NCI-H460 (cell line): ENCODE measurements at regions not wholly inside any gene's neighbourhood (a gene's known extent, or its start where the extent isn't known, plus 50 kb on each side); places are given as distances from the start of the nearest gene placed in this dataset.
A peak's percentile ranks its signal among the peaks of the same experiment; 100 is the strongest.

ENCODE experiments used
- DNase-seq: peaks from one replicate; pipeline ENCODE4 v3.0.0-alpha.2; 2016; ENCODE audit warnings: low read depth; ENCODE audit errors: extremely low read depth

DNA sequence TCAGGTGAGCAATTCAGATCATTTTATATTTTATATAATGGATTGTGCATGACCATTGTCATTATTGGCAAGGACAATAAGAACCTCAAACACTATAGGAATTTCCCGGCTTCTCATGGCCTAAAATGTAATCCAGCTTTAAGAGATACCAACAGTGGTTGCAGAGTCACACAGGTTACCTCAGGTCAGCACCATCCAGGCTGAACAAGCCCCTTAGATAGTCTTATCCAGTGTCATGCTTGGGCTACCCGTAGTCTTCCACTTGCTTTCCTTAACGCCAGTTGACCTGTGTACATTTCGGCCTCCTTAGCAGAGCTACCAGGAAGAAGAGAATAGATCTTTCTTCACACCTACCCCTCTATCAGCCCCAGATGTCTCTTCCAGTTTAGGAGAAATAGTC is 293.3 kb upstream of the SYT4 start:
- no peak for DNase-seq

DNA sequence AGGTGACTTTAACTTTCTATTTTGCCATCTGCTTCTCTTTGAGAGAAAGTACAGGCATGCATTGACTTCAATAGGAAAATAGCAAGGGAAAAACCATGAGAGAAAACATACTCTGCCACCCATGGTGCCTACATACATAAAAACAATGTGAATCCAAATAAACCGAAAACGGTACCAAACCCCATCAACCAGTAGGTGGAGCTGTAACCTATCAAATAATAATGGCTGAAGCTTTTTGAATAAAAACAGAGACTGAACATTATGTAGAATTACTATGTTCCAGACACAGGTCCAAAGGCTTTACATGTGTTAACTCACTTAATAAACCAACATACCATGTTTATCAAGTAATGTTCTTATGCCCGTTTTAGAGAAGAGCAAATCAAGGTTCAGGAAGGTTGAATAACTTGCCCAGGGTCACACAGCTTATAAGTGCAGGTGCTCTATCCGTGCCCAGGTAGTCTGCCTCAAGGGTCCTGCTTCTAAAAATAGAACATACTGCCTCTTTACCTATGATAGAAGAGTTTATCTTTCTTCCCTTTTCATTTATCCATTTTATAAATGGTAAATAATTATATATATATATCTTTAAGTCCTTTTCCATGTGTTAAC is 293.9 kb upstream of the SYT4 start:
- peak; percentile 52 for DNase-seq

DNA sequence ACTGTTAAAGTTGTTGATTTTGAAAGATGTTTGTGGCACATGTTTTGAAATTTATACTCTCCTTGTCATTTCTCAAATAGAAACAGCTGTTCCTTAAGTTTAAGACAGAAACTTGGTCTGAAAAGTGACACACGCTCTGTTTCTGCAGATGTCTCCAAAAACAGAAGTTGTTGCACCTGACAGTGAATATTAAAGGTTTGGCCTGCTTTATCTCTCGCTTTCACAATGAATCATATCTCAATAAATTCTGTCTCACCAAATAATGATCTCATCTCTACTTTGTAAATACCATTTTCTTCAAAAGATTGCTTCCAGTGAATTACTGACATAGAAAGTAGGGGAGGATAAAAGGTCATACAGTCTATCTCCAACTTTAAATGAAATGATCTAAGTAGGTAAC is 294.9 kb upstream of the SYT4 start:
- no peak for DNase-seq

DNA sequence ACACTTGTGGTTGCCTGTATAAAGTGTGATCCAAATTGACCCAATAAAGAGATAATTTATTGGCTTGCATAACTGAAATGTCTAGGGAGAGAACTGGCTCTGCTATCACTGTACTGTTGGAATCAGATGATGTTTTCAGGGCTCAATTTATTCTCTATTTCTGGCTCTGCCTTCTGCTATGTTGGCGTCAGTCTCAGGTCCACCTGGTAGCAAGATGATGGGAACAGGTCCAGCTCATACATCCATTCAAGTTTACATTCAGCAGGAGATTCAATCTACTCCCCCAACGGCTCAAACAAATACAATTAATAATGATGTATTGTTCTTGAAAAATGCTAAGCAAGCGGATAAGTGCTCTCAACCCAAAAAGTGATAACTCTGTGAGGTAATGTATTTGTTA is 297.7 kb upstream of the SYT4 start:
- no peak for DNase-seq

DNA sequence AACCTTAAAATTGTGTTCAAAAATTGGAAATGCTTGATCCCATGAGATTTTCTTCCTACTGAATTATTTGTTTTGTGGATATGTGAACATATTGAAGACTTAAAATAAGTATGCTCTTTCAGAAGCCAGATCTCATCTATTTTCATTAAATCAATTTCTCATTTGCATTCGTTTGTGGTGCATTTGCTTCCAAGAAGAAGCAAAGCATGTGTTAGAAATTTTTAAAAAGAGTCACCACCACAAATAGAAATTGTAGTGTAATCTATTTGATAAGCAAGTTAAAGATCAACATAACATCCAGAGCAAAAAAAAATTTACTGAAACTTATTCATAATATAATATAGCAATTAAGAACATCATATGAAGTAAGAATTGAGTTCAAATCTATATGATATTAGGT is 300.9 kb upstream of the SYT4 start:
- no peak for DNase-seq

DNA sequence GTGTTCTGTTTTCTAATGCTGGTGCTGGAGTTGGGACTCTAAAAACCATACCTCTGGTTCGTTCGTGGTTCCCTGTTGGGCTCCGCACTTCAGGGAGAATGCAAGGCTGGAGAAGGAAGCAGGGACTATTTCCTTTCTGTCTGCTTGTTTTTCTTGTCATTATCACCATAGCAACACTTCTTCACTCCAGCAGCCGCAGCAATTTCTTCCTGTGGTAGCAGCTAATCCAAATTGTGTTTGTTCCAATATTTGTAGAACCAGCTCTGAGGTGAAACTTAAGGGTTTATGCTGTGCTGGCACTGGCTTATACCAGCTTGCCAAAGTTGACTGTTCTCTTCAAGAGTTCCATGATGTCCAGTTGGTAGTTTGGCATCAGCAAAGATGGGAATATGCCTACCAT is 301.4 kb upstream of the SYT4 start:
- DNase-seq, result no peak

DNA sequence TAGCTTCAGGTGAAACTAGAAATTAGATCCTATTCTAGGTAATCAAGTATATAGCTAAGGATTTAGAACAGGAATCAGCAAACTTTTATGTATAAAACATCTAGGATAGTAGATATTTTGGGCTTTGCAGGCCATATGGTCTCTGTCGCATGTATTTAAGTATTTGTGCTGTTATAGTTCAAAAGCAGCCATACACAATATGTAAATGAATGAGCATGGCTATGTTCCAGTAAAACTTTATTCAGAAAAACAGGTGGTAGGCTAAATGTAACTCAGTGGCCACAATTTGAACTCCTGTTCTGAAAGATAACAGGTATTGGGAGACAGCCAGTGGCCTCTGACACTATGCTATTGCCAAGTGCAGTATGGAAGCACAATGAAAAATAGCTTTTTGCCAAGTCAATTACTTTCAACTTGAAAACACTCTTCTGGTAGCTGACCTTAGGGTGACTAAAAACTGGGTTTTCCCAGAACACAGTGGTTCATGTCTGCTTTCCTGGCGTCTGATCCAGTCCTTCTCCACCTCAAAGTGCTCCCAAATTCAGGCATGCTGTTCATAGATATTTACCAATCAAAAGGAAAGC is 304.7 kb upstream of the SYT4 start:
- no peak for DNase-seq

DNA sequence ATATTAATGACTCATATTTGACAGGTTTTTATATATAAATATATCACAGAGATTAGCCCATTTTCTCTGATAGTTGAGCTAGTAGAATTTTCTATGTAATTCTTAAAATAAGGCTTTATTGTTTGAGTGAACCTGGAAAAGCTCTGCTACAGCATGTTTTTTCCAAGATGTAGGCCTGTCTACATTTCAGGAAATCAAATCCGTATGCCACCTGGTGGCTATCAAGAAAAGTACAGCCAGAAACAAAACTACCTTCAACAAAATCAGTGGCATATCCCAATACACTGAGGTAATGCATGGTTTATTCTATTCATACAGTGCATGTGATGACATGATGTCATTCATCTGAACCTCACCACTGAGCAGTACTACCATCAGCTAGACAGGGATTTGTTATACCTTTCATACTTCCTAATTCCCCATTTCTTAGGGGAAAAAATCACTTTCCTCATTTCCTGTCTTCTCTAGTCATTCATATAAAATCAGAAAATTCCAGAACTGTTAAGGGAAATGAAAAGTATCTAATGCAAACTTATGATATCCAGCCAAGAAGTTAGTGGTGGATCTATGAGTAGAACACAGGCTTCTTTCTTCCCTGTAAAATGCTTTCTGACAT is 310.4 kb upstream of the SYT4 start:
- peak; percentile 46 for DNase-seq

DNA sequence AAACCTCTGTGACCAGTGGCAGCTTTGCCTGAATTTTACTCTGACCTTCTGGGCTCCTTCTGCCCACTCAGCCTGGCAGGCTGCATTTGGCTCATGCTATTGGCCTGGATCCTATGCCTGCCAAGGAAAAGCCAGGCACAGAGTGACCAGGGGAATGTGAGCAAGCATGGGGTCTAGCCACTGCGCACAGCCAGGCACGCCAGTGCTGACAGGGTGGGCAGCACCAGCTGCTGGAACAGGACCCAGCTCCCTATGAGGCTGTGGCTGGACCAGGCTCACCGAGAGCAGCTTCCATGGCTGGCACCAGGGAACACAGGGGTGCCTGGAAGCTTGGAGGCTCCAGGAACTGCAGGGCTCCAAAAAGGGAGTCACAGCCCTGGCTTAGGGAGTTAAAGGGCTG is 311.5 kb upstream of the SYT4 start:
- DNase-seq, result no peak

DNA sequence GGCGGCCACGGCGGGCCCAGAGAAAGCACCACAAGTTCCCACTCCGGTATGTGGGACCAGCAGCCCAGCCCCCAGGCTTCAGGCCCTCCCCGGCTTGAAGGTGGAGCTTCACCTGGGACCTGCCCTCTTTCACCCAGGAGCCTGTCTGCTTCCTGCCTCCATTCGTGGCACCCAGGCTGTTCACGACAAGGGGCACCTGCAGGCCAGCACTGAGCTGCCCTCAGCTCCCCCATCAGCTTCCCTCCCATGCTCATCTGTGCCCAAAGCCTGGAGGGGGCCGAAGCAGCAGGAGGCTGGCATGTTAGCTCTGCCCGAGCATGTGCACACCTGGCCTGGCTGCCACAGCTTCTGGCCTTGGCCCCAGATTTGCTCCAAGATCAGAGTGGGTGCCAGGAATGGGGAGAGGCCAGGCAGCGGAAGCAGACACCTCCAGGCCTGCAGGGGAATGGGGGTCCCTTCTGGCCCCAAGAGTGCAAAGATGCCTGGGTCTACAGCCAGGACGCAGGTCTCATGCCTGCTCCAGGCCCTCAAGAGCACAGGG is 312.4 kb upstream of the SYT4 start:
- DNase-seq, result no peak

DNA sequence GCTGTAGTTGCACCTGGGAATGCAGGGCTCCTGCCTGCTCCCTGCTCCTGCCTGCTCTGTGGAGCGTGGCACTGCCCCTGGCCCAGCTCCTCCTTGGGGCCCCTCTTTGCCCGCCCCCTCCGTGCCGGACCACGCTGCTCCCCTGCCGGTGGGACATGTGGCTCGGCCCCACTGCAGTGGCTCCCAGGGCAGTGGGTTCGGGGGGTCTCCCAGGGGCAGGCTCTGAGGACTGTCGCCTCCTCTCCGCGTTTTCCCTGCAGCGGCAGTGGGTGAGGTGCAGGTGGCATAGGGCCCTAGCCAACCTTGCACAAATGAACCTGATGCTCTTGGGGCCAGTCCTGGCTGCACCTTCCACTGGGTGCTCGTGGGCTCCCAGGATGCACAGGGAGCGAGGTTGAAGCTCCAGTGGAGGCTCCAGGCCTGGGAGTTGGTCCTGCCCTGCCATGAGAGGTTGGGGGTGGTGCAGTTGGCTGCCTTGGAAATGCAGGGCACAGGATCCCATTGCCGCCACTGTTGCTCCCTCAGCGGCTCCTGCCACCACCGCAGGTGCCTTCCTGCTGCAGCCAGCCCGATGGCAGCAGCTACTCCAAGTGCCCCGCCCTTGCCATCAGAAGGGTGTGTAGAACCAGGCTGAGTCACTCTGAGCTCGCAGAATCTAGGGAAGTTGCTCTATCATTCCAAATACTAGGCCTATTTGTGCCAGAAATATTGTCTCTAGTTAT is 313.1 kb upstream of the SYT4 start:
- DNase-seq, result peak; percentile 65

DNA sequence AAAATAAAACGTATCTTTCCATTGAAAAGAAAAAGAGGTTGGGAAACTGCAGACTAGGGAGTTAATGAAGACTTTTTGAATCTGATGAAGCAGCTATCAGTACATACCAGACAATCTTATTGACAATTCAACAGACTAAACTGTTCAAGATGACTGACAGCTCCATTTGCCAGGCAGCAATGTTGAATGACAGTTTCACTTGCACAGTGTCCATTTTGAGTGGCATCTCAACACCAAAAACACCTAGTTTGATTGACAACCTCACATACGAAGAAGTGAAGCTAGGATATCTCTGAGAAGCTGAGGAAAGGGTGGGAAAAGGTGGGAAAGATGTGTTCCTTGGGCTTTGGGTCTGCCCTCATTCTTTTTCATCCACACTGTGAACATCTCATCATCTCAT is 315.0 kb upstream of the SYT4 start:
- DNase-seq, result no peak

DNA sequence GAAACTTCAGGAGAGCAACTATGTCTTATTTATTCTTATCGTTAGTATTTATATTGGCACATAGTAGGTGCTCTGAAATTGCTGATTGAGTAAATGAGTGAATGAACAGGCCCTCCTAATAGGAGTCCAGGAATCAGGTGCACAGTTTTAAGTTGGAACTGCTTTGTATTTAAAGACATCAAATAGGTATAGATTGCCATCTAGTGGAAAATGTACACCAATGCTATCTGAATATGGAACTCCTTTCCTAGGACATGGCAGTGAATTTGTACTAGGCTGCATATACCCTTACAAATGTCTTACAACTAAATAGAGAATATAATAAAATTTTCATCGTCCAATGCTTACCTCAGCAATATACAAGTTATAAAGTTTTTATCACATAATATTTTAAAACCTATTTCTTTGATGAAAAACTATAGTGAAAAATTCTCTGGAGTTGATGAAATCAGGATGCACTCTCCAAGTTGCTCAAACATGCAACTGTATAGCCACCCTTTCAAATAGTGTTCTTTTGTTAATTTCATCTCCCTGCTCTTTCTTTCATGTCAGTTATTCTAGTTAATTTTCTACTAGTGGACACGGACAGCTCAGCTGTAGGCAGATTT is 318.9 kb upstream of the SYT4 start:
- DNase-seq, result peak; percentile 32

DNA sequence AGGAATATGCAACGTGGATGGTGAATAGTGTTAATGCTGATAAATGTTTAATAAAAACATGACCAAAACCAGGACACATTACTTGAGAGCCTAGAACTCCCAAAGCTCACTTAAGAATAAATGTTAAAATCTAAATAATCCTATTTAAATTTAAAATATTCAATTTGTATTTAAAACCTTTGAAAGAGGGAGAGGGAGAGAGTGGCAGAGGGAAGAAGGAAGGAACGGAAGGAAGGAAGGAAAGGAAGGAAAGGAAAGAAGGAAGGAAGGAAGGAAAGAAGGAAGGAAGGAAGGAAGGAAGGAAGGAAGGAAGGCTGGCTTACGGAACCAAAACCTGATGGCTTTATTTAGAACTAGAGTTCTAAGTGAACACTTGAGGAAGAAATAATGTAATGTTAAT is 324.1 kb upstream of the SYT4 start:
- no peak for DNase-seq

DNA sequence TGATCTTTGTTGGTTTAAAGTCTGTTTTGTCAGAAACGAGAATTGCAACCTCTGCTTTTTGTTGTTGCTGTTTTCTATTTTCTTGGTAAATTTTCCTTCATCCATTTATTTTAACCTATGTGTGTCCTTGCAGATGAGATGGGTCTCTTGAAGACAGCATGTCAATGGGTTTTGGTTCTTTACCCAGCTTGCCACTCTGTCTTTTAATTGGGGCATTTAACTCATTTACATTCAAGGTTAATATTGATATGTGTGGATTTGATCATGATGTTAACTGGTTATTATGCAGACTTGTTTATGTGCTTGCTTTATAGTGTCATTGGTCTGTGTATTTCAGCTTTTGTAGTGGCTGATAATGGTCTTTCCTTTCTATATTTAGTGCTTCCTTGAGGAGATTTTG is 327.9 kb upstream of the SYT4 start:
- DNase-seq, result no peak

DNA sequence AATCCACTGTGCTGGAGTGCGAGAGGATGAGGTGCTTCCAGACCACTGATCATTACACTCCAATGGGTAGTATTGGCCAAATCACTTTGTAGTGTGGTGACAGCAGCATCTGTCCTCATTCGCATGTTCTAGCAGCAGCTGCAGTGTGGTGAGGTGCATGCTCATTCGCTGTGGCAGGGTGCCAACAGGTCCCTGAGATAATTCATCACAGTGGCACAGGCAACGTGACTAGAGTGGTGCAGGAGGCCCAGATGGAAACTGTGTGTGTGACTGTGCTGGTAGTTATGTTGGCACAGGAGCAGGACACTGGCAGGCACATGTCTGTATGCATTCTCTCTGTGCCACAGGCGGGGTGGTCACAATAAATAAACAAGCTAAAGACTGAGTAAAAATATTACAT is 329.5 kb upstream of the SYT4 start:
- DNase-seq, result no peak

DNA sequence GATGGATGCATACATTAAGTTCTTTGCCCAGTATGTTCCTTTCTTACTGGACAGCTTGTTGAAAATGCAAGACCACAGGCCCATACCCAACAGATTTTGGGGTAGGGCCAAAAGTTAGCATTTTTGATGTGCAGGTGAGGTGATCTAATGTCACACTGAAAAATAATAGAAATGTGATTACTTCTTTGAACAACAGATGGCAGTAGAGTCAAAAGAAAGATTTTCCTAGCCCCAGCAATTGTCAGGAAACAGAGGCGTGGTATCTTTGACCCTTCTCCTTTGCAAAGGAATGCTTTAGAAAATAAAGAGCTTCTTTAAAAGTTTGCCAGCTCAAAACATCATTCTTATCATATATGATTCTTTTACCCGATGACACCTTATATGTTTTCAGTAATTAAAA is 343.6 kb upstream of the SYT4 start:
- DNase-seq, result peak; percentile 30

DNA sequence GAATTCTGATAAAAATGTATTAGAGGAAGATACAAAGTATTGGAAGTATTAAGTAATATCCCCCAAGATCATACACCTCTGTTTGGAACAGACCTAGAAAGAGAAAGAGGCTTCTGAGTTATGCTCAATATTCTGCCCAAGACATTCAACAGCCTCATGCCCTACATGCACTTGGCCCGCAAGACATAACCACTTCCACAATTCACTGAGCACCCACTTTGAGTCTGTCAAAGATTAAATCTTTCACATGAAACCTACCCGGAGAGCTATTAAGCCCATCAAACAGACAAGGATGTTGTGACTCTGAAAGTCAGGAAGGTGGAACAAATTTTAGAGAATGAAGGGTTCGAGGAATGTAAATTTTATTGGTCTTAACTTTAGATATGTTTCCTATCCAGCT is 344.7 kb upstream of the SYT4 start:
- DNase-seq, result no peak

DNA sequence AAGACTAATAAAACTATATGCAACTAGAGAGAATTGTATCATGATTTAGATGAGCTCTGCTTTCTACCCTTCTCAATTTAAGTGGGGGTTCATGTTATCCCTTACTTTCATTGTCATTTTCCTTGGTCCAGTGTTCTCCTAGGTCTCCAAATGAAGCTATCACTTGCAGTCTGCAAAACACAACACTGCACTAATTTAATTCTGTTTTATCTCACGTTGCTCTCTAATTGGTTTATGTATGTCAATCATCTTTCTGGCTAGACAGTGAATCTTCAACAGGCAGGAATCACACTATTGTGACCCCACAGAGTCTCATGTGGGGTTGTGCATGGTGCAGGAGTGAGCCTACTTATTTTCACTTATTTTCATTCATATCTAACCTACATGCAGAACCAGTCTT is 348.3 kb upstream of the SYT4 start:
- DNase-seq, result no peak

DNA sequence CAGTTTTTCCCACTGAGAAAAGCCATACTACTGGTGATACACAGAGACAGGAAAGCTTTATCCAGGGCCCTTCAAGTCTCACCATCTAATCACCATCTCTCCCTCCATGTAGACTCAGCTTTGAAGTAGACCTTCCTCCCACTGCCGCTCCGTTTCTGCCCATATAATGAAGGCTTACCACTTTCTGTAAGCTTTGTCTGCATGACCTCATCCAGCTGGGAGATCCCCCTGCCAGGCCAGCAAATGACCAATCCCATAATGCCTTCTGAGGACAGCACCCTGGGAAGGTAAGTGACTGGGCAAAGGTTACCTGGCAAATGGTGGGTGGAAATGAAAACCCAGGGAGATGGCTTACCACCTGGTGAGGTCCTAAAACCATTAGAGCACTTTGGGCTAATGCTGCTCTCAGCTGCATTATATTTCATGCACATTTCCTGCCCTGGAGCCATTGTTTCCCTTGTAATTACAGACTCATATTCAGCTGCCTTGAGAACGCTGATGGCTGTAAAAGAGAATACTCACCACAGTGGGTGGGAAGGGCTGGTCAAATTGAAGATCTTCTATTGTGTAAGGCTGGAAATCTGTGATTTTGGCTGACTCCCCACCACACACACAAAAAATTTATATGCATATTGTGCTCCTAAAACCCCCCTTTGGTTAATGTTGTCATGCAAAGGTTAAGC is 350.7 kb upstream of the SYT4 start:
- no peak for DNase-seq

DNA sequence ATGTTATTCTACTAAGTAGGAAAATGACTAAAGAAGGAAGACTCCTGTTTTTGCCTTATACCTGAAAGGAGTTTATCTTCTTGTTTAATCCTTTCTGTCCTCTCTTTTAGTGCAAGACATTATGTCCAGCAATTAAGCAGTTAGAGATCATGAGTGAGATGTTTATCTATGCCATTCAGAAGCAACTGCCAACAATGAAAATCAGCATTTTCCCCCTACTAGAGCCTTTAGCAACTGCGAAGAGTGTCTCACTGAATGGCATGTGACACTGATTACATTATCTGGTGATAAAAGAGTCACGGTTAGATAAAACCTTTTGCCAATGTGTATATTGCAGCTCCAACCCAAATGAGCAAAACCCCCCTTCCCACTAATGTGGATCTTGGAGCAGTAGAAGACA is 357.7 kb upstream of the SYT4 start:
- DNase-seq, result no peak
